ENCODE measurements at regions not wholly inside any gene's neighbourhood (a gene's known extent, or its start where the extent isn't known, plus 50 kb on each side); places are given as distances from the start of the nearest gene placed in this dataset.

- no peak for DNase-seq
- POLR2A ChIA-PET = no interaction called here
- Mint-ChIP-seq H3K4me1 (no peaks in the 10 kb centered on the region), H3K27me3 (no peaks in the 10 kb centered on the region), H3K9me3 (peaks cover 6% of the 10 kb centered on the region), H3K27ac (no peak overlapping the region), H3K4me3 (no peak overlapping the region), H3K36me3 (ENCODE audit: low read depth) (no peaks in the 10 kb centered on the region)
- CTCF ChIA-PET = no interaction called here
Measured at GRCh38 chr1:79797487-79797886, 791.0 kb upstream of the ADGRL4 start.

DNA sequence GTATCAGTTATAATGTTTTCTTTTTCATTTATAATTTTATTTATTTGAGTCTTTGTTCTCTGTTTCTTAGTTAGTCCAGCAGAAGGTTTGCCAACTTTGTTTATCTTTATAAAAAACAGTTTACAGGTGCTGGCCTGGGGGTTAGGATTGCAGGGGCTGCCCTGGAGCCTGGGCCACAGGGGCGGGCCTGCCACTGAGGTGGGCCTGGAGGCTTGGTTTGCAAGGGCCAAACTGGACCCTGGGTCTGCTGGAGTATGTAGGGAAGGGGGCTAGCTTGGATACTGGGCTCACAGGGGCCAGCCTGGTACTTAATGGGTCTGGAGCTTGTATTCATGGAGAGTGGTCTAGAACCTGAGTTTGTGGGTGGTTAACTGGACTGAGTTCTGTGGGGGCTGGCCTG lies 789.9 kb upstream of the ADGRL4 start:
- ChIA-PET CTCF (no interaction called here), POLR2A (no interaction called here)
- no peaks in the 10 kb centered on the region for H3K27me3 Mint-ChIP-seq
- no peaks in the 10 kb centered on the region for H3K4me1 Mint-ChIP-seq
- peaks cover 6% of the 10 kb centered on the region for H3K9me3 Mint-ChIP-seq
- no peak overlapping the region for H3K4me3 Mint-ChIP-seq
- H3K27ac Mint-ChIP-seq = no peak overlapping the region
- DNase-seq = no peak
- no peaks in the 10 kb centered on the region for H3K36me3 Mint-ChIP-seq (ENCODE audit: low read depth)

GRCh38 chr1:79792219-79792930 lies 785.8 kb upstream of the ADGRL4 start:
- Mint-ChIP-seq H3K9me3 (peaks cover 14% of the 10 kb centered on the region), H3K4me3 (no peak overlapping the region), H3K4me1 (no peaks in the 10 kb centered on the region), H3K36me3 (ENCODE audit: low read depth) (no peaks in the 10 kb centered on the region), H3K27me3 (no peaks in the 10 kb centered on the region), H3K27ac (no peak overlapping the region)
- CTCF ChIA-PET = no interaction called here
- no peak for DNase-seq
- POLR2A ChIA-PET = no interaction called here

GRCh38 chr1:79791488-79792218 lies 785.1 kb upstream of the ADGRL4 start:
- POLR2A ChIA-PET = no interaction called here

DNA sequence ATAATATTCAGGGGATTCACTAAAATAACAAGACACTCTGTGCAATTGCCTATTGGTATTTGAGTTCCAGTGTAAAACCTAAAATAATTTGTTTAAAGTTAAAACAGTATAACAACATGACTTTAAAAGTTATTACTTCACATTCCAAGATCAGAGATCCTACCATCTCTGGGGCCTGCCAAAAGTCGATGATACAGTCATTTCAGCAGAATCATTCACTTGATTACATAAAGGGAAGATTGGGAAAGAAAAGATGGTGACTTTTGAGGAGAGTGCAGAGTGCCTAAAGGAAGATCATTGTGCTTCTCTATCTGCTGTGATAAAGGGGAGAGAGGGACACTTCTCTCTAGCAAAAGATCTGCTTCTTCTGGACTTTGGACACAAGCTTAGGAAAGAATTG lies 784.4 kb upstream of the ADGRL4 start:
- H3K36me3 Mint-ChIP-seq (ENCODE audit: low read depth) = no peaks in the 10 kb centered on the region

More at GRCh38 chr1:79791488-79792218, 785.1 kb upstream of the ADGRL4 start:
- Mint-ChIP-seq H3K9me3 (peaks cover 14% of the 10 kb centered on the region), H3K4me3 (no peak overlapping the region), H3K27ac (no peak overlapping the region), H3K4me1 (no peaks in the 10 kb centered on the region), H3K27me3 (no peaks in the 10 kb centered on the region), H3K36me3 (ENCODE audit: low read depth) (no peaks in the 10 kb centered on the region)
- CTCF ChIA-PET = no interaction called here
- no peak for DNase-seq

GRCh38 chr1:79787631-79788030 lies 781.1 kb upstream of the ADGRL4 start:
- ChIA-PET CTCF (no interaction called here), POLR2A (no interaction called here)
- H3K27me3 Mint-ChIP-seq = no peaks in the 10 kb centered on the region
- H3K9me3 Mint-ChIP-seq = peaks cover 8% of the 10 kb centered on the region
- no peak for DNase-seq
- no peaks in the 10 kb centered on the region for H3K36me3 Mint-ChIP-seq (ENCODE audit: low read depth)
- H3K27ac Mint-ChIP-seq = no peak overlapping the region
- no peak overlapping the region for H3K4me3 Mint-ChIP-seq
- no peaks in the 10 kb centered on the region for H3K4me1 Mint-ChIP-seq

More for the DNA sequence above, 784.4 kb upstream of the ADGRL4 start:
- Mint-ChIP-seq H3K4me3 (no peak overlapping the region), H3K27me3 (no peaks in the 10 kb centered on the region), H3K27ac (no peak overlapping the region), H3K4me1 (no peaks in the 10 kb centered on the region), H3K9me3 (peaks cover 11% of the 10 kb centered on the region)
- ChIA-PET CTCF (no interaction called here), POLR2A (no interaction called here)
- no peak for DNase-seq

DNA sequence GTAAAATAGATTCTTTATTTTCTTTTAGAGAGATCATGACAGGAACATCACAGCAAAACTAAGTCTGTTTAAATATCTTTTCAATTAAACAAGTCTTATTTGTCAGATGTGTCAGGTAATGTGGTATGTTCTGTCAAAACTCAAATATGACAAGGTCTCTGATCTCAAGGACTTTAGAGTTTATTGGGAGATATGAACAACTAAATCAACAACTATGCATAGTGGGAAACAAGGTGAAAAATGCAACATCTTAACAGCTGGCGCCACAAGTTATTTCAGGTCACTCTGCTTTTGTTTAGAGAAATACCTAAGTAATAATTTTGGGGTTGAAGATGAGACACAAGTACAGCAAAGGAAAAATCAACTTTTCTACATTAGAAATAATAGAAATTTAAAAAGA lies 779.4 kb upstream of the ADGRL4 start:
- Mint-ChIP-seq H3K27ac (no peak overlapping the region), H3K9me3 (peaks cover 8% of the 10 kb centered on the region), H3K27me3 (no peaks in the 10 kb centered on the region), H3K36me3 (ENCODE audit: low read depth) (no peaks in the 10 kb centered on the region), H3K4me3 (no peak overlapping the region), H3K4me1 (no peaks in the 10 kb centered on the region)
- no peak for DNase-seq
- ChIA-PET POLR2A (no interaction called here), CTCF (no interaction called here)

DNA sequence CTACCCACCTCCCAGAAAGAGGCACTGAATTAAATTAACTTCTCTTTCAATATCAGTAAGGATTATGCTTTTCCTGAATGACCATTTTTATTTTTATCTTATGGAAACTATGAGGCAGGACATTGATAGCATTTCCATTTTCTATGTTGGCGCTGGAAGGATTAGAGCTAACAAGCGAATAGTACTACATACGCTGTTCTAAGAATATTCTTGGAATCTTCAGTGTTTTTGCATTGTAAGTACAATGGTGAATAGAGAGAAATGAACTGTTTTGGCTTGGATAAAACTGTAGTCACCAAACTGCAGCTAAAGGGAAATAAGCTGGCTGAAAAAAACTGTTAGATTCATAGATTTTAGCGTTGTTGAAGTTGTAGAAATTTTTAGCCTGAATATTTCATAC lies 779.0 kb upstream of the ADGRL4 start:
- ChIA-PET CTCF (no interaction called here), POLR2A (no interaction called here)
- Mint-ChIP-seq H3K27ac (no peak overlapping the region), H3K9me3 (peaks cover 8% of the 10 kb centered on the region), H3K36me3 (ENCODE audit: low read depth) (no peaks in the 10 kb centered on the region), H3K4me3 (no peak overlapping the region), H3K4me1 (no peaks in the 10 kb centered on the region), H3K27me3 (no peaks in the 10 kb centered on the region)
- DNase-seq = no peak

GRCh38 chr1:79781261-79781660 lies 774.7 kb upstream of the ADGRL4 start:
- no peaks in the 10 kb centered on the region for H3K9me3 Mint-ChIP-seq
- H3K4me3 Mint-ChIP-seq = no peak overlapping the region
- POLR2A ChIA-PET = no interaction called here

GRCh38 chr1:79777481-79778219 lies 771.1 kb upstream of the ADGRL4 start:
- no peak for DNase-seq
- ChIA-PET CTCF (no interaction called here), POLR2A (no interaction called here)
- H3K4me1 Mint-ChIP-seq = no peaks in the 10 kb centered on the region
- H3K27me3 Mint-ChIP-seq = no peaks in the 10 kb centered on the region
- H3K4me3 Mint-ChIP-seq = no peak overlapping the region
- H3K27ac Mint-ChIP-seq = no peak overlapping the region
- H3K9me3 Mint-ChIP-seq = no peaks in the 10 kb centered on the region
- no peaks in the 10 kb centered on the region for H3K36me3 Mint-ChIP-seq (ENCODE audit: low read depth)

More at GRCh38 chr1:79781261-79781660, 774.7 kb upstream of the ADGRL4 start:
- Mint-ChIP-seq H3K36me3 (ENCODE audit: low read depth) (no peaks in the 10 kb centered on the region), H3K27ac (no peak overlapping the region), H3K27me3 (no peaks in the 10 kb centered on the region), H3K4me1 (no peaks in the 10 kb centered on the region)
- no peak for DNase-seq
- CTCF ChIA-PET = no interaction called here

DNA sequence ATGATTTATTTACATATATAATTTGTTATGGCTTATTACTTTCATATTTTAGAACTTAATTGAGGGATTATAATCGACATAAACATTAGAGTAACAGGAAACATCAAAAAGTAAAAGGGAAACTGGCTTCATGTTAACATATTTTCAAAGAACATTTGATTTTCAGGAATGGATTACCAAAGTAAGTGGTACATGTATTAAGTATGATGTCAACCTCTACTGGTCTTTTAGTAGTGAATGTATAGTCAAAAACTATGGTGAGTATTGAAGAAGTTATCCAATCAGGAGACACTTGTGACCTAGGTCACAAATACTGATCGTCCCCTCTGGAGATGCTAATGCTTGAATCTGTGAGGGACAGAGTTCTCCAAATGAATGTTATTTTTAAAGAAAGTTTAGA lies 768.9 kb upstream of the ADGRL4 start:
- Mint-ChIP-seq H3K9me3 (no peaks in the 10 kb centered on the region), H3K4me3 (no peak overlapping the region), H3K27ac (no peak overlapping the region), H3K36me3 (ENCODE audit: low read depth) (no peaks in the 10 kb centered on the region), H3K27me3 (no peaks in the 10 kb centered on the region), H3K4me1 (no peaks in the 10 kb centered on the region)
- no peak for DNase-seq
- CTCF ChIA-PET = no interaction called here
- POLR2A ChIA-PET = no interaction called here

DNA sequence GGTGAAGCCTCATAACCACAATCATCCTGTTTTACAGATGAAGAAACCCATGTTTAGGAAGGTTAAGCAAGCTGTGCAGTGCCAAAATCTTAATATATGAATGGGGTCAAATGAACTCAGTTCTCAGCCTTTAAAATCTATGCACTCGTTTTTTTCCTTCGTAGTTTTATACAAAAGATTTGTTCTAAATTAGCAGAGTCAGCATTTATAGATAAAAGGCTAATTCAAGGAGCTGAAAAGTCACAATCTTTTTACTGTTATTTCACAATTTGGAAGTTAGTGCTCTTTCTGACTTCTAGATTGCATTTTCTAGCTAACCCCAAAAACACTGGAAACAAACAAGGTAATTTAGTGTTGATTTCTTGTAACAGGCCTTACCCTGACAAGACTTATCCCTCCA lies 766.9 kb upstream of the ADGRL4 start:
- Mint-ChIP-seq H3K36me3 (ENCODE audit: low read depth) (no peaks in the 10 kb centered on the region), H3K4me1 (no peaks in the 10 kb centered on the region), H3K4me3 (no peak overlapping the region), H3K27ac (no peak overlapping the region), H3K27me3 (no peaks in the 10 kb centered on the region), H3K9me3 (peaks cover 2% of the 10 kb centered on the region)
- POLR2A ChIA-PET = no interaction called here
- no peak for DNase-seq
- CTCF ChIA-PET = no interaction called here

GRCh38 chr1:79762461-79762860 lies 755.9 kb upstream of the ADGRL4 start:
- CTCF ChIA-PET = no interaction called here
- POLR2A ChIA-PET = no interaction called here
- H3K27ac Mint-ChIP-seq = no peak overlapping the region
- peaks cover 4% of the 10 kb centered on the region for H3K9me3 Mint-ChIP-seq
- no peak for DNase-seq
- H3K4me3 Mint-ChIP-seq = no peak overlapping the region
- no peaks in the 10 kb centered on the region for H3K36me3 Mint-ChIP-seq (ENCODE audit: low read depth)
- no peaks in the 10 kb centered on the region for H3K27me3 Mint-ChIP-seq
- H3K4me1 Mint-ChIP-seq = no peaks in the 10 kb centered on the region

- Mint-ChIP-seq H3K4me1 (no peaks in the 10 kb centered on the region), H3K9me3 (peaks cover 4% of the 10 kb centered on the region), H3K4me3 (no peak overlapping the region), H3K27ac (no peak overlapping the region), H3K27me3 (no peaks in the 10 kb centered on the region), H3K36me3 (ENCODE audit: low read depth) (no peaks in the 10 kb centered on the region)
- no peak for DNase-seq
- CTCF ChIA-PET = no interaction called here
- POLR2A ChIA-PET = no interaction called here
Measured at GRCh38 chr1:79760531-79760930, 754.0 kb upstream of the ADGRL4 start.
